Breast epithelium (tissue), 3 donors: ENCODE measurements at regions not wholly inside any gene's neighbourhood (a gene's known extent, or its start where the extent isn't known, plus 50 kb on each side); places are given as distances from the start of the nearest gene placed in this dataset.

Experiments used
- CTCF ChIP-seq, 3 donors: fragments of 450-650 bp; IDR thresholded peaks; one replicate each; pipeline ENCODE4 v1.5.1; 2016 to 2017; ENCODE audit warnings: antibody characterized with exemption in 3 of 3, mild to moderate bottlenecking in 3 of 3, moderate library complexity in 3 of 3
- POLR2A ChIP-seq: fragments of 450-650 bp; IDR thresholded peaks from one replicate; pipeline ENCODE4 v1.6.1; 2016; ENCODE audit warnings: antibody characterized with exemption, mild to moderate bottlenecking, moderate library complexity
- POLR2AphosphoS5 ChIP-seq, 3 donors: sonication (generic); formaldehyde crosslinking; IDR thresholded peaks; one replicate each; pipeline ENCODE4 v1.6.1; 2017; ENCODE audit warnings: antibody characterized with exemption in 3 of 3

- TF ChIP-seq CTCF (IDR thresholded peaks at IDR 0.05) (no peak), POLR2A (no peak), POLR2AphosphoS5 (IDR thresholded peaks at IDR 0.05) (no peak)
Measured at GRCh38 chr5:4453655-4454054, 686.5 kb upstream of the ADAMTS16 start.
